Colon (tissue), 2 donors: ENCODE measurements at regions not wholly inside any gene's neighbourhood (a gene's known extent, or its start where the extent isn't known, plus 50 kb on each side); places are given as distances from the start of the nearest gene placed in this dataset.
"Not testable (repeated sequence)": the region's sequence is repeated elsewhere in the genome, so short reads cannot be mapped to it uniquely, and the experiment has no call there.

Experiments
- FAIRE-seq: peaks from 2 replicates; lab custom pipeline; 2012; peaks lifted over from hg19 to GRCh38; lab: Jason Lieb, UNC
- donor health status: control.
- donor health status: control.

- FAIRE-seq, result no peak
Measured at GRCh38 chr6:20341564-20341963, 60.1 kb upstream of the E2F3 start.

DNA sequence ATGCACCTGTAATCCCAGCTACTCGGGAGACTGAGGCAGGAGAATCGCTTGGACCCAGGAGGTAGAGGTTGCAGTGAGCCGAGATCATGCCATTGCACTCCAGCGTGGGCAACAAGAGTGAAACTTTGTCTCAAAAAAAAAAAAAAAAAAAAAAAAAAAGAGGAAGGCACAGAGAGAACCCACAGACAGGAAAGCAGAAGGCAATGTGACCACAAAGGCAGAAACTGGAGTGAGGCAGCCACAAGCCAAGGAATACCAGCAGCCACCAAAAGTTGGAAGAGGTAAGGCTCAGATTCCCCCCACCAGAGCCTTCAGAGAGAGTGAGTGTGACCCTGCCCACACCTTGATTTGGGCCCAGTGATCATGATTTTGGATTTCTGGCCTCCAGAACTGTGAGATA is 54.7 kb upstream of the E2F3 start:
- not testable (repeated sequence) for FAIRE-seq

DNA sequence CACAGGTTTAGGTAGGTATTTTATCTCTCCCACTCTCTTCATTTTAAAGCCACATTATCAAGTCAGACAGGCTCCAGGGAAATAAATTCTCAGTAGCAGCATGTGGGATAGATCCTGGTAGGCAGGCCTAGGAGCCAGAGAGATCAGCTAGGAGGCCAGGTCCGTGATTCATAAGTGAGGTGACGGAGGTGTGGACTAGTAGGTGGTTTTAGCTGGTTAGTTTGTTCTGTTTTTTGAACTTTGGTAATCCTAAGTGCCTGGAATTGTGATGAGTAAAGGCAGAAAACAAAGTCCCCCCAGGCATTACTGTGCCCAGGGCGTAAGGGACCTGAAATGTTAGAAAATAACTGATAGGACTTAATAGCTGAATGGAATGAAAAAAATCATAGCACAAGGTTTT is 53.6 kb upstream of the E2F3 start:
- FAIRE-seq, result no peak

GRCh38 chr6:20349225-20349624 is 52.5 kb upstream of the E2F3 start:
- FAIRE-seq, result no peak

- no peak for FAIRE-seq
Measured at GRCh38 chr6:20350215-20350614, 51.5 kb upstream of the E2F3 start.

GRCh38 chr6:20351534-20351933 is 50.1 kb upstream of the E2F3 start:
- FAIRE-seq, result no peak
